Hepatocyte (in vitro differentiated cells): ENCODE measurements at regions not wholly inside any gene's neighbourhood (a gene's known extent, or its start where the extent isn't known, plus 50 kb on each side); places are given as distances from the start of the nearest gene placed in this dataset.

Experiments used
- EZH2 ChIP-seq: fragments of 200-600 bp; sonication (generic); IDR thresholded peaks from 2 replicates; pipeline ENCODE4 v1.6.1; 2016; ENCODE audit warnings: antibody characterized with exemption, mild to moderate bottlenecking, borderline replicate concordance
- TF ChIP-seq, protein P1 (sequence below): fragments of 200-600 bp; sonication (generic); IDR thresholded peaks from 2 replicates; pipeline ENCODE4 v1.5.1; 2016; ENCODE audit warnings: antibody characterized with exemption, mild to moderate bottlenecking; ENCODE audit not compliant: poor library complexity

DNA sequence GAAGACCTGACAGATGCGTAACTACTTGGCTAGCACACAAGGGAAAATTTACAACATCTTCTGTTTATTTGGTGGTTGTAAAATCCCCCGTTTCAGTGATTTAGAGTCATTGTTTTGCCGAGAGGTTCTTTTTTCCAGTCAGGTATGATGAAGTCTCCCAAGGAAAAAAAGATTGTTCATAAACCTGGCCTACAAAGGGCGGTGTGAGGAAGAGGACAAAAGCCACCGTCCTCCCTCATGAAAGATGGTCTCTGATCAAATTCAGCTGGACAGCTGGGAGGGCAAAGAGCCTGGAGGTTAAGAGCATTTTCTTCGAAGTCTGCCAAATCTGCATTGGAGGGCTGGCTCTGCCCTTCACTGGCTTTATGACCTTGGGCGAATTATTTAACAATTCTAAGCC lies 419.9 kb downstream of the HAPSTR1 start:
- TF ChIP-seq, protein P1, sequence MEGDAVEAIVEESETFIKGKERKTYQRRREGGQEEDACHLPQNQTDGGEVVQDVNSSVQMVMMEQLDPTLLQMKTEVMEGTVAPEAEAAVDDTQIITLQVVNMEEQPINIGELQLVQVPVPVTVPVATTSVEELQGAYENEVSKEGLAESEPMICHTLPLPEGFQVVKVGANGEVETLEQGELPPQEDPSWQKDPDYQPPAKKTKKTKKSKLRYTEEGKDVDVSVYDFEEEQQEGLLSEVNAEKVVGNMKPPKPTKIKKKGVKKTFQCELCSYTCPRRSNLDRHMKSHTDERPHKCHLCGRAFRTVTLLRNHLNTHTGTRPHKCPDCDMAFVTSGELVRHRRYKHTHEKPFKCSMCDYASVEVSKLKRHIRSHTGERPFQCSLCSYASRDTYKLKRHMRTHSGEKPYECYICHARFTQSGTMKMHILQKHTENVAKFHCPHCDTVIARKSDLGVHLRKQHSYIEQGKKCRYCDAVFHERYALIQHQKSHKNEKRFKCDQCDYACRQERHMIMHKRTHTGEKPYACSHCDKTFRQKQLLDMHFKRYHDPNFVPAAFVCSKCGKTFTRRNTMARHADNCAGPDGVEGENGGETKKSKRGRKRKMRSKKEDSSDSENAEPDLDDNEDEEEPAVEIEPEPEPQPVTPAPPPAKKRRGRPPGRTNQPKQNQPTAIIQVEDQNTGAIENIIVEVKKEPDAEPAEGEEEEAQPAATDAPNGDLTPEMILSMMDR: no peak
- no peak for TF ChIP-seq EZH2
